ENCODE measurements at regions not wholly inside any gene's neighbourhood (a gene's known extent, or its start where the extent isn't known, plus 50 kb on each side); places are given as distances from the start of the nearest gene placed in this dataset.

DNA sequence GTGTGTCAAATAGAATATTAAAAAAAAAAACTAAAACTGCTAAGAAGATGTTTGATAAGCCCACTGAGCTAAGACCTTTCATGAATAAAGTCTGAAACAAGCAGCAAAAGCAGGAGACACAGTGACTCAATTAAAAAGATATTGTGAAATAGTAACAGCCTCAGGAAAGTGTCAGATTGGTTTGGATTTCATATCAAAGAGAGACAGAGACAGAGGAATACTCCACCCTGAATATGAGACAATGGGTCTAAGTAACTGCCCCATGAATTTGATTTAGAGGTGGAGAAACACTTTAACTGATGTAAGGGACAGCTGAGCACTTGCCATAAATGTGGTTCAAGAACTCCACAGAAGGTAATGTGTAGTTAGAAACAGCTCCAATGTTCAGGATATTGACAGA lies 277.9 kb upstream of the FOXG1 start:
- no peak overlapping the region for H2AK5ac ChIP-seq (ENCODE audit: low read depth, low read length)
- H3K23ac ChIP-seq (ENCODE audit: low read depth, low read length) = no peak overlapping the region
- no peak overlapping the region for H4K5ac ChIP-seq (ENCODE audit: low read depth, low read length)
- H3K27ac ChIP-seq (ENCODE audit: insufficient read depth, low read length) = no peak overlapping the region
- DNase-seq (no peak), ATAC-seq (ENCODE audit: low read depth) (no peak)
- H4K8ac ChIP-seq (ENCODE audit: low read depth in 2 of 2, low read length in 2 of 2) = no peak overlapping the region
- H3K36me3 ChIP-seq (ENCODE audit: control insufficient read depth, insufficient read depth, low read length) = no peaks in the 10 kb centered on the region
- ChIA-PET CTCF (no interaction called here), POLR2A (ENCODE audit: unreplicated experiment) (no interaction called here)
- intact Hi-C loops (cut with micrococcal nuclease) = no loop called here
- no peak overlapping the region for H3K9ac ChIP-seq (ENCODE audit: low read depth, low read length)
- no peak overlapping the region for H3K56ac ChIP-seq (ENCODE audit: extremely low read depth, insufficient read depth, low read length)
- dilution Hi-C loops (cut with HindIII; ENCODE audit: low sequenced_read_pairs, unreplicated experiment) = no loop called here
- H4K91ac ChIP-seq (ENCODE audit: insufficient read depth, low read depth, low read length) = no peak overlapping the region
- no peak overlapping the region for H2BK15ac ChIP-seq (ENCODE audit: low read depth, low read length)
- no peak overlapping the region for H3K14ac ChIP-seq (replicated peaks; ENCODE audit: low read depth, low read length)
- H2BK5ac ChIP-seq (ENCODE audit: low read depth, low read length, poor library complexity, severe bottlenecking) = no peak overlapping the region
- H3K4me3 ChIP-seq (ENCODE audit: insufficient read depth, low read depth, low read length) = no peak overlapping the region
- no peak overlapping the region for H3K4ac ChIP-seq (ENCODE audit: low read depth, low read length)
- H3K79me1 ChIP-seq (ENCODE audit: low read depth in 1 of 2, low read length in 2 of 2) = no peaks in the 10 kb centered on the region
- no peak overlapping the region for H2BK120ac ChIP-seq (ENCODE audit: low read depth, low read length)
- H3K4me2 ChIP-seq (ENCODE audit: low read depth, low read length) = no peak overlapping the region
- H3K18ac ChIP-seq (ENCODE audit: low read depth, low read length) = no peak overlapping the region
- no peaks in the 10 kb centered on the region for H3K4me1 ChIP-seq (ENCODE audit: control insufficient read depth, insufficient read depth, low read length)
- H2AFZ ChIP-seq (replicated peaks; ENCODE audit: low read length, poor library complexity) = no peak overlapping the region
- no TSS peak for BruUV-seq (replicated peaks)
- H4K20me1 ChIP-seq (ENCODE audit: insufficient read depth, low read length) = no peaks in the 10 kb centered on the region
- in situ Hi-C loops (cut with MboI; ENCODE audit: low sequenced_read_pairs) = no loop called here
- H3K9me1 ChIP-seq (ENCODE audit: insufficient read depth, low read length) = no peaks in the 10 kb centered on the region
- no peak overlapping the region for H2AK9ac ChIP-seq (replicated peaks; ENCODE audit: low read depth, low read length, poor library complexity)
- no peaks in the 10 kb centered on the region for H3K27me3 ChIP-seq (ENCODE audit: control insufficient read depth, insufficient read depth, low read length)
- TF ChIP-seq CEBPB (IDR thresholded peaks at IDR 0.05; ENCODE audit: low read depth, low read length) = peak; percentile 45
- TF ChIP-seq RCOR1 (IDR thresholded peaks at IDR 0.05; ENCODE audit: insufficient replicate concordance, low read length) = no peak
- no peak for TF ChIP-seq SMC3 (IDR thresholded peaks at IDR 0.05; ENCODE audit: low read depth, low read length)
- TF ChIP-seq BHLHE40 (IDR thresholded peaks at IDR 0.05; ENCODE audit: low read depth, low read length) = no peak
- no peak overlapping the region for H2BK20ac ChIP-seq (ENCODE audit: low read depth, low read length)
- peaks cover 6% of the 10 kb centered on the region for H3K9me3 ChIP-seq (ENCODE audit: control insufficient read depth, insufficient read depth, low read length)

Data from IMR-90 (cell line).